HCEC 1CT (cell line): ENCODE measurements at regions not wholly inside any gene's neighbourhood (a gene's known extent, or its start where the extent isn't known, plus 50 kb on each side); places are given as distances from the start of the nearest gene placed in this dataset.

Experiments used
- DNase-seq: peaks from one replicate; pipeline ENCODE4 v3.0.0-alpha.2; 2017

GRCh38 chr4:137310166-137310565 is 222.1 kb downstream of the PCDH18 start:
- DNase-seq = peak; percentile 1

DNA sequence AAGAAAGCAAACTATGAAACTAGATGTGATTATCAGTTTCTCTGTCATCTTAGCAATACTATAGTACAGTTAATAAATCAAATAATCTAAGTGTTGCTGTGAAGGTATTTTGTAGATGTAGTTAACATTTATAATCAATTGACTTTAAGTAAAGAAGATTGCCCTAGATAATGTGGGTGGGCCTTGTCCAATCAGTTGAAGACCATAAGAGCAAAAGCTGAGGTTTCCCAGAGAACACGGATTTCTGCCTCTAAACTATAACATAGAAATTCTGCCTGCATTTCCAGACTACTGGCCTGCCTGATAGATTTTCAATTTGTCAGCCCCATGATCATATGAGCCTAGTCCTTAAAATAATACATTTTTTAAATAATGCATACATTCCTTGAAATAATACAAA is 222.9 kb downstream of the PCDH18 start:
- DNase-seq = no peak

DNA sequence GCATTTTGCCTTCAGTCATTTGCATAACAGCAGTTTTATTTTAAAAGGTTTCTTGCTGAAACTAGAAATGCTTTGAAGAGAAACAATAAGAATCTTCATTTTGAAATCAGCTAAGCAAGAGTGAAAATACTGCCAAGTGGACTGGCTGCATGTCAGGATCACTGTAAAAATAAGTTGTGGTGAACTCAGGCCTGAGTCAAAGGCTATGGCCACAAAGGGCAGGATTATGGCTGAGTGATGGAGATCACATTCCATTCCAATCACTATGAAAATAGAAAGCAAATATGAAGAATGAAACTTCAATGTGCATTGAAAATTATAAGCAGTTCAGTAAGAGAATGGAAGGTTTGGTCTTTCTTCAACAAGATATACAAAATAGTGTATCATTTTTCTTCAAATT is 224.5 kb downstream of the PCDH18 start:
- peak; percentile 76 for DNase-seq

GRCh38 chr4:137300776-137301175 is 231.5 kb downstream of the PCDH18 start:
- peak; percentile 9 for DNase-seq

GRCh38 chr4:137299281-137299680 is 233.0 kb downstream of the PCDH18 start:
- DNase-seq = no peak

GRCh38 chr4:137293281-137293680 is 239.0 kb downstream of the PCDH18 start:
- DNase-seq = no peak

- DNase-seq = peak; percentile 35
Observed at GRCh38 chr4:137283737-137284136, 248.6 kb downstream of the PCDH18 start.

DNA sequence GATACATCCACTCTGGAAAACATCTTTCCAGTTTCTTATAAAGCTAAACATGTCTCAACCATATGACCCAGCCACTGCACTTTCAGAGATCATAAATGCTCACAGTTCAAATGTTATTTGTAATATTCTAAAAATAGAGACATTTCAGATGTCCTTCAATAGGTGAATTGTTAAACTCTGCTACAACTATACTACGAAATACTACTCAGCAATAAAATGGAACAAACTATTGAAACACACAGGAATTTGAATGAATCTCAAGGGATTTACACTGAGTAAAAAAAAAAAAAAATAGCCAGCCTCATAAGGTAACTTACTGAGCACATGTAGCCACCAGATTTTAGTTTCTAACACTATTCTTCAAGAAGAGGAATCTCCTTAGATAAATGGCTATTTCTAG is 253.9 kb downstream of the PCDH18 start:
- no peak for DNase-seq

- DNase-seq = no peak
Observed at GRCh38 chr4:137274404-137274803, 257.9 kb downstream of the PCDH18 start.

DNA sequence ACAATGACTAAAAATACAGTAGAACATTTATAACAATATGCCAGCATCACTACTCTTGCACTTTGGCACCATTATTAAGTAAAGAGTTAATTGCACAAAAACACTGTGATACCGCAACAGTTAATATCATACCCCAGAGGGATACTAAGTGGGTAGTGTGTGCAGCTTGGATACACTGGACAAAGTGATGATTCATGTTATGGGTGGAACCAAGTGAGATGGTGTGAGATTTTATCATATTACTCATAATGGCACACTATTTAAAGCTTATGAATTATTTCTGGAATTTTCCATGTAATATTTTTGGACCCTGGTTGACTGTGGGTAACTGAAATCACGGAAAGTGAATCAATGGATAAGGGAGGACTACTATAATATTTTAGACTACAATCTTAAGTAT is 265.3 kb downstream of the PCDH18 start:
- DNase-seq = peak; percentile 8

GRCh38 chr4:137266511-137266910 is 265.8 kb downstream of the PCDH18 start:
- no peak for DNase-seq

DNA sequence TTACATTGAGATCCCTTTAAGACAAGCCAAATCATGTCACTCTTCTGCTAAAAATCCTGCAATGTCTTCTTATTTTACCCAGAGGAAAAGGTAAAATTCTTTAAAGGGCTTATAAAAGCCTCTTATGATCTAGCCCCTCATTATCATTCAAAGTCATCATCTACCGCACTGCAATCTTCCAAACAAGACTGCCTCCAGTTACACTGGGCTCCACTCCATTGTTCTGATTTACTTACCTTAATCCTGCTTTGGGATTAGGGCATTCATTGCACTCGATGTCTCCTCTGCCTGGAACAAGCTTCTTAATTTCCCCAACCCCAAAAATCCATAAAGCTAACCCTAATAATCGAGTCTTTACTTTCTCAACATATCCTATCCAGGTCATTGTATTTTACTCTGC is 269.1 kb downstream of the PCDH18 start:
- DNase-seq = no peak

DNA sequence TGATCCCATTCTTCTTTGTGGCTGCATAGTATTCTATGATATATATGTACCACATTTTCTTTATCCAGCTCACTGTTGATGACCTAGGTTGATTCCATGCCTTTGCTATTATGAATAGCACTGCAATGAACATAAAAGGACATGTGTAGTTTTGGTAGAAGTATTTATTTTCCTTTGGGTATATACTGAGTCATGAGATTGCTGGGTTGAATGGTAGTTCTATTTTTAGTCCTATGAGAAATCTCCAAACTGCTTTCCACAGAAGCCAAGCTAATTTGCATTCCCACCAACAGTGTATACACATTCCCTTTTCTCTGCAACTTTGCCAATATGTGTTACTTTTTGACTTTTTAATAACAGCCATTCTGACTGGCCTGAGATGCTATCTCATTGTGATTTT is 278.3 kb downstream of the PCDH18 start:
- DNase-seq = peak; percentile 66

- no peak for DNase-seq
Observed at GRCh38 chr4:137249112-137249511, 283.2 kb downstream of the PCDH18 start.

GRCh38 chr4:137238456-137239162 is 293.7 kb downstream of the PCDH18 start:
- DNase-seq = no peak

GRCh38 chr4:137226900-137227299 is 305.4 kb downstream of the PCDH18 start:
- peak; percentile 20 for DNase-seq

DNA sequence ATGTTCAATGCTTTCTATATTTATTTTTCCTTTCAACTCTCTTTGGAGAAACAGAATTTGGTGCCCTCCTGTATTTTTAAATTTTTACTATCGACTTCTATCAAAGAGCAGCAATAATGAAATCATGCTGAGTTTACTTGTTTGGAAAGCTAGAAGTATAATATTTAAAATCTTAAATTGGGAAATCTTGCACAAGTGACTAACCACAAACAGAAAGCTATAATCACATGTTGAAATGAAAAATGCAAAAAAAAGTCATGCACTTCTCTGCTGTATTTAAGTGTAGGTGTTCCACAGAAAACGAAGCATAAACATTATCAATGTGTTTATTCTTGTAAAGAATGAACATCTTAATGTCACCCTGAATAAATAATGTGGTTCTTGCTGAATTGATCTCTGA is 306.1 kb downstream of the PCDH18 start:
- no peak for DNase-seq

GRCh38 chr4:137213372-137214173 is 318.7 kb downstream of the PCDH18 start:
- DNase-seq = peak; percentile 13

GRCh38 chr4:137212601-137213000 is 319.7 kb downstream of the PCDH18 start:
- no peak for DNase-seq

GRCh38 chr4:137209240-137209639 is 323.1 kb downstream of the PCDH18 start:
- DNase-seq = no peak

DNA sequence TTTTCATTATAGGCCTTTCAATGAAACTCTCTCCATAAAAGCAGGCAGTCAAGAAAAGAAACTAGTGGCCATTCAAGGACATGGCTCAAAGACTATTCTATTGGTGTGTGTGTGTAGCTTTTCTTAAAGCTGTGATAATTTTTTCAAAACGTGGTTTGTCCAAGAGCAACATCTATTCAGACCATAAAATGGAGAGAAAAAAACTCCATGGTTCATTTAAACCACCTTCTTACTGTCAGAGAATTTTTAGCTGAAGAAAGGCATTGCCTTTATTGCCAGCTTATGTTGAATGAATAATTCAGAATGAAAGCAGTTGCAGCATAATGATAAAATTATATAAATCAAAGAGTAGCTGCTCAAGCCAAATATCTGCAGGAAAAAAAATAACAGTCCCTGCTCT is 325.5 kb downstream of the PCDH18 start:
- no peak for DNase-seq

GRCh38 chr4:137203601-137204000 is 328.7 kb downstream of the PCDH18 start:
- DNase-seq = peak; percentile 1

GRCh38 chr4:137200322-137200721 is 332.0 kb downstream of the PCDH18 start:
- DNase-seq = no peak

GRCh38 chr4:137198791-137199190 is 333.5 kb downstream of the PCDH18 start:
- no peak for DNase-seq
